EL (cell line): ENCODE measurements at regions not wholly inside any gene's neighbourhood (a gene's known extent, or its start where the extent isn't known, plus 50 kb on each side); places are given as distances from the start of the nearest gene placed in this dataset.

Experiments
- DNase-seq: peaks from one replicate; pipeline ENCODE4 v3.0.0-alpha.2; 2016

- DNase-seq: no peak
Observed at GRCh38 chr13:106997696-106998095, 429.8 kb upstream of the ARGLU1 start.

GRCh38 chr13:106996867-106997618 lies 429.1 kb upstream of the ARGLU1 start:
- DNase-seq: no peak

- DNase-seq: no peak
Observed at GRCh38 chr13:106990594-106990993, 422.7 kb upstream of the ARGLU1 start.

GRCh38 chr13:106989876-106990275 lies 421.9 kb upstream of the ARGLU1 start:
- DNase-seq: no peak

GRCh38 chr13:106987427-106987785 lies 419.5 kb upstream of the ARGLU1 start:
- DNase-seq: no peak

- no peak for DNase-seq
Observed at GRCh38 chr13:106986687-106987426, 418.9 kb upstream of the ARGLU1 start.

- peak; percentile 40 for DNase-seq
Observed at GRCh38 chr13:106986033-106986484, 418.1 kb upstream of the ARGLU1 start.

GRCh38 chr13:106985481-106985880 lies 417.5 kb upstream of the ARGLU1 start:
- no peak for DNase-seq

GRCh38 chr13:106981051-106981450 lies 413.1 kb upstream of the ARGLU1 start:
- DNase-seq: no peak

- DNase-seq: no peak
Observed at GRCh38 chr13:106967391-106967790, 399.5 kb upstream of the ARGLU1 start.

GRCh38 chr13:106963151-106963550 lies 395.2 kb upstream of the ARGLU1 start:
- DNase-seq: no peak

GRCh38 chr13:106961651-106962050 lies 393.7 kb upstream of the ARGLU1 start:
- no peak for DNase-seq

- no peak for DNase-seq
Observed at GRCh38 chr13:106961216-106961615, 393.3 kb upstream of the ARGLU1 start.

GRCh38 chr13:106958621-106959048 lies 390.7 kb upstream of the ARGLU1 start:
- no peak for DNase-seq

- no peak for DNase-seq
Observed at GRCh38 chr13:106942563-106942962, 374.6 kb upstream of the ARGLU1 start.

- no peak for DNase-seq
Observed at GRCh38 chr13:106941779-106942178, 373.8 kb upstream of the ARGLU1 start.

- DNase-seq: no peak
Observed at GRCh38 chr13:106927421-106927820, 359.5 kb upstream of the ARGLU1 start.

GRCh38 chr13:106922384-106922783 lies 354.4 kb upstream of the ARGLU1 start:
- no peak for DNase-seq

GRCh38 chr13:106919638-106920037 lies 351.7 kb upstream of the ARGLU1 start:
- DNase-seq: no peak

- no peak for DNase-seq
Observed at GRCh38 chr13:106919133-106919532, 351.2 kb upstream of the ARGLU1 start.

GRCh38 chr13:106918557-106918860 lies 350.6 kb upstream of the ARGLU1 start:
- DNase-seq: no peak

GRCh38 chr13:106917673-106918556 lies 350.0 kb upstream of the ARGLU1 start:
- DNase-seq: peak; percentile 64

- no peak for DNase-seq
Observed at GRCh38 chr13:106917024-106917571, 349.2 kb upstream of the ARGLU1 start.
